ENCODE measurements at regions not wholly inside any gene's neighbourhood (a gene's known extent, or its start where the extent isn't known, plus 50 kb on each side); places are given as distances from the start of the nearest gene placed in this dataset.
"Not testable (repeated sequence)": the region's sequence is repeated elsewhere in the genome, so short reads cannot be mapped to it uniquely, and the experiment has no call there.

GRCh38 chr4:49560883-49561282 lies 574.8 kb downstream of the CWH43 start:
- H2BK5ac ChIP-seq (ENCODE audit: insufficient read length, low read length); H3K56ac ChIP-seq (ENCODE audit: insufficient read length, low read depth, low read length); H3K4me1 ChIP-seq (ENCODE audit: insufficient read depth, low read length); H2BK12ac ChIP-seq (ENCODE audit: insufficient read length, low read depth, low read length); DNase-seq; H3K27me3 Mint-ChIP-seq (ENCODE audit: low read depth); H3K4ac ChIP-seq (ENCODE audit: low read depth, low read length); H2BK120ac ChIP-seq (ENCODE audit: low read depth, low read length, poor library complexity, severe bottlenecking); H3K14ac ChIP-seq (ENCODE audit: insufficient read depth, low read length); H3T11ph ChIP-seq (ENCODE audit: low read length); H3K79me1 ChIP-seq (ENCODE audit: insufficient read depth, low read depth, low read length, poor library complexity, severe bottlenecking); H3K23ac ChIP-seq (ENCODE audit: insufficient read length, low read depth, low read length); H2BK20ac ChIP-seq (ENCODE audit: low read depth, low read length, poor library complexity, severe bottlenecking); H3K4me1 Mint-ChIP-seq; H4K5ac ChIP-seq (ENCODE audit: insufficient read length, low read depth, low read length); H3K27me3 ChIP-seq (ENCODE audit: insufficient read depth, low read length); H3K4me3 Mint-ChIP-seq; H2BK15ac ChIP-seq (ENCODE audit: low read depth, low read length); H3K9ac ChIP-seq (ENCODE audit: extremely low read depth, insufficient read length, low read length); H3K23me2 ChIP-seq (ENCODE audit: insufficient read length, low read depth, low read length, poor library complexity, severe bottlenecking); H2AFZ ChIP-seq (ENCODE audit: low read length); H2AK5ac ChIP-seq (ENCODE audit: insufficient read length, low read length); H4K91ac ChIP-seq (ENCODE audit: insufficient read length, low read depth, low read length); H3K27ac Mint-ChIP-seq; H3K18ac ChIP-seq (ENCODE audit: insufficient read length, low read depth, low read length); H3K27ac ChIP-seq (ENCODE audit: insufficient read length, low read depth, low read length); H4K20me1 ChIP-seq (ENCODE audit: control insufficient read depth, insufficient read depth, insufficient read length); H3K4me2 ChIP-seq (ENCODE audit: insufficient read depth, insufficient read length, low read length); H4K8ac ChIP-seq (replicated peaks; ENCODE audit: insufficient read length, low read depth, low read length); H3K79me2 ChIP-seq (ENCODE audit: insufficient read depth, low read length): not testable (repeated sequence)
- peaks cover 5 to 15% (median 8%) of the 10 kb centered on the region in 3 experiments; a peak in 6 of 7 replicates for H3K36me3 Mint-ChIP-seq (ENCODE audit: insufficient read depth in 1 of 3, low read depth in 3 of 3)
- H3K9me3 ChIP-seq (ENCODE audit: control insufficient read depth, low read depth, low read length) = peaks cover 35% of the 10 kb centered on the region
- peaks cover 40 to 46% of the 10 kb centered on the region in 2 experiments for H3K9me3 Mint-ChIP-seq
- WGBS (ENCODE audit: extremely low coverage, insufficient read length, low lambda C conversion rate) = no CpG with 5 or more reads among the region's 3 CpGs

DNA sequence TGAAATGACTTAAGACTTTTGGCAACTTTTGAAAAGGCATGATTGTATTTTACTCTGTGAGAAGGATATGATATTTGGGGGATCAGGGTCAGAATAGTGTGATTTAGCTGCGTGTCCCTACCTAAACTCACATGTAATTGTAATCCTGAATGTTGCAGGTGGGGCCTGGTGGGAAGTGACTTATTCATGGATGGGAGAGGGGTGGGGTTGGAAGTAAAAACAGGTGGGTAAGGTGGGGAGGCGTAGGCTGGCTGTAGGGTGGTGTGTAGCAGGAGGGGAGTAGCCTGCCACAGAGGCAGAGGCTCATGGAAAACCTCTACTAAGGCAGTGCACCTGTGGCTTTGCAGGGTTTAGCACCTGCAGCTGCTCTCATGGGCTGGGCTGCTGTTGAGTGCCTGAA lies 584.2 kb downstream of the CWH43 start:
- H4K8ac ChIP-seq (replicated peaks; ENCODE audit: insufficient read length, low read depth, low read length); H2BK5ac ChIP-seq (ENCODE audit: insufficient read length, low read length); H2BK12ac ChIP-seq (ENCODE audit: insufficient read length, low read depth, low read length); H3K14ac ChIP-seq (ENCODE audit: insufficient read depth, low read length); H2BK15ac ChIP-seq (ENCODE audit: low read depth, low read length); H3K18ac ChIP-seq (ENCODE audit: insufficient read length, low read depth, low read length); H3K23ac ChIP-seq (ENCODE audit: insufficient read length, low read depth, low read length); H3K79me2 ChIP-seq (ENCODE audit: insufficient read depth, low read length); H3K79me1 ChIP-seq (ENCODE audit: insufficient read depth, low read depth, low read length, poor library complexity, severe bottlenecking); H3T11ph ChIP-seq (ENCODE audit: low read length); H3K27me3 ChIP-seq (ENCODE audit: insufficient read depth, low read length); H3K23me2 ChIP-seq (ENCODE audit: insufficient read length, low read depth, low read length, poor library complexity, severe bottlenecking); H3K4me2 ChIP-seq (ENCODE audit: insufficient read depth, insufficient read length, low read length); H3K4me3 Mint-ChIP-seq; H3K27ac Mint-ChIP-seq; H3K27me3 Mint-ChIP-seq (ENCODE audit: low read depth); H4K5ac ChIP-seq (ENCODE audit: insufficient read length, low read depth, low read length); H3K9ac ChIP-seq (ENCODE audit: extremely low read depth, insufficient read length, low read length); H2AK5ac ChIP-seq (ENCODE audit: insufficient read length, low read length); H3K4me1 Mint-ChIP-seq; DNase-seq; H4K20me1 ChIP-seq (ENCODE audit: control insufficient read depth, insufficient read depth, insufficient read length); H2AFZ ChIP-seq (ENCODE audit: low read length); H4K91ac ChIP-seq (ENCODE audit: insufficient read length, low read depth, low read length); H3K4me1 ChIP-seq (ENCODE audit: insufficient read depth, low read length); H2BK20ac ChIP-seq (ENCODE audit: low read depth, low read length, poor library complexity, severe bottlenecking); H2BK120ac ChIP-seq (ENCODE audit: low read depth, low read length, poor library complexity, severe bottlenecking); H3K56ac ChIP-seq (ENCODE audit: insufficient read length, low read depth, low read length); H3K4ac ChIP-seq (ENCODE audit: low read depth, low read length); H3K27ac ChIP-seq (ENCODE audit: insufficient read length, low read depth, low read length): not testable (repeated sequence)
- no CpG with 5 or more reads among the region's 2 CpGs for WGBS (ENCODE audit: extremely low coverage, insufficient read length, low lambda C conversion rate)
- Mint-ChIP-seq H3K36me3 (ENCODE audit: insufficient read depth in 1 of 3, low read depth in 3 of 3) (peaks cover 11 to 33% (median 30%) of the 10 kb centered on the region in 3 experiments), H3K9me3 (peaks cover 70 to 77% of the 10 kb centered on the region in 2 experiments)
- peaks cover 57% of the 10 kb centered on the region for H3K9me3 ChIP-seq (ENCODE audit: control insufficient read depth, low read depth, low read length)

Data from H9 (cell line).